Nephron (organoid): ENCODE measurements at regions not wholly inside any gene's neighbourhood (a gene's known extent, or its start where the extent isn't known, plus 50 kb on each side); places are given as distances from the start of the nearest gene placed in this dataset.

Source experiments
- H3K27ac Mint-ChIP-seq, 3 experiments: 2 replicates each; pipeline ENCODE4 v1.8.0; 2020; ENCODE audit warnings: mixed read lengths in 3 of 3, mild to moderate bottlenecking in 2 of 3, moderate library complexity in 1 of 3
- H3K27me3 Mint-ChIP-seq: 2 replicates; pipeline ENCODE4 v1.8.0; 2021; ENCODE audit warnings: low read depth, mild to moderate bottlenecking, moderate library complexity, mixed read lengths
- H3K36me3 Mint-ChIP-seq: 2 replicates; pipeline ENCODE4 v1.8.0; 2020; ENCODE audit warnings: low read depth, mixed read lengths
- H3K4me1 Mint-ChIP-seq: 2 replicates; pipeline ENCODE4 v1.8.0; 2020; ENCODE audit warnings: mixed read lengths
- H3K4me3 Mint-ChIP-seq, 3 experiments: 2 replicates each; pipeline ENCODE4 v1.8.0; 2020; ENCODE audit warnings: mild to moderate bottlenecking in 3 of 3, mixed read lengths in 3 of 3, moderate library complexity in 2 of 3
- H3K9me3 Mint-ChIP-seq: 2 replicates; pipeline ENCODE4 v1.8.0; 2020; ENCODE audit warnings: mixed read lengths
- TF ChIP-seq, protein P1 (sequence below), 3 experiments: fragments of 200-600 bp; sonication (generic); IDR thresholded peaks; one replicate each; pipeline ENCODE4 v1.5.0; 2021; ENCODE audit warnings: antibody characterized with exemption in 3 of 3; ENCODE audit not compliant: unreplicated experiment in 3 of 3

DNA sequence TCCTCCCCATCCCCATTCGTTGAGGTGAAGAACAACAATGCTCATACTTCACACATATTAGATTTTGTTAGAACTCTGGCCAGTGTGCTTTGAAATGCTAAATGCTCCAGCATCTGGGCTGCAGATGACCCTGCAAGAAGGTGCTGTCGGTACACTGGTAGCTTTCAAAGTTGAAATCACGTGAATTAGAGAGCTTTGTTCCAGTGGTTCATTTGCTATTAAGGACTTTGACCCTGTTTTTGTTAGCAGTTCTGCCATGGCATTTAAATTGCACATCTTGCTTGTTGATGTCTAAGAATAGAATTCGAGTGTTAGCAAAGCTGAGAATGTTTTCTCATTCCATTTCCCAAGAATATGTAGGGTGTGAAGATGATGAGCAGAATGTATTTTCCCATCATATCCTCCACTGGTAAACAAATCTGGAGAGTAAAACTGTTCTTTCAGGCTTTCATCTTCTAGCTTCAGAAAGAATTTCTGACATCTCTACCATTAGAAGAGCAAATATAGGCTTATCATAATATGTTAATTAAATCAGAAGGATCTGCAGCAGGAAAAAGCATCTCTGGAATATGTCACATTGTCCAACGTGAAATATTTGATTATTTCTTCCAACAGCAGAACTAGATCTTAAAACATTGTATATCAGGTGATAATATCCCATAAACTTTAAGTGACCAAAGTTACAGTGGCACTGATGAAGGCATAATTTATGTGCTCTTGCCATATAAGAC lies 98.8 kb upstream of the PDE3A start:
- peaks cover 5% of the 10 kb centered on the region for H3K4me1 Mint-ChIP-seq
- H3K27me3 Mint-ChIP-seq: no peaks in the 10 kb centered on the region
- TF ChIP-seq, protein P1, sequence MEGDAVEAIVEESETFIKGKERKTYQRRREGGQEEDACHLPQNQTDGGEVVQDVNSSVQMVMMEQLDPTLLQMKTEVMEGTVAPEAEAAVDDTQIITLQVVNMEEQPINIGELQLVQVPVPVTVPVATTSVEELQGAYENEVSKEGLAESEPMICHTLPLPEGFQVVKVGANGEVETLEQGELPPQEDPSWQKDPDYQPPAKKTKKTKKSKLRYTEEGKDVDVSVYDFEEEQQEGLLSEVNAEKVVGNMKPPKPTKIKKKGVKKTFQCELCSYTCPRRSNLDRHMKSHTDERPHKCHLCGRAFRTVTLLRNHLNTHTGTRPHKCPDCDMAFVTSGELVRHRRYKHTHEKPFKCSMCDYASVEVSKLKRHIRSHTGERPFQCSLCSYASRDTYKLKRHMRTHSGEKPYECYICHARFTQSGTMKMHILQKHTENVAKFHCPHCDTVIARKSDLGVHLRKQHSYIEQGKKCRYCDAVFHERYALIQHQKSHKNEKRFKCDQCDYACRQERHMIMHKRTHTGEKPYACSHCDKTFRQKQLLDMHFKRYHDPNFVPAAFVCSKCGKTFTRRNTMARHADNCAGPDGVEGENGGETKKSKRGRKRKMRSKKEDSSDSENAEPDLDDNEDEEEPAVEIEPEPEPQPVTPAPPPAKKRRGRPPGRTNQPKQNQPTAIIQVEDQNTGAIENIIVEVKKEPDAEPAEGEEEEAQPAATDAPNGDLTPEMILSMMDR (IDR thresholded peaks at IDR 0.05; ENCODE audit: unreplicated experiment in 3 of 3): no peak
- H3K4me3 Mint-ChIP-seq: no peak overlapping the region
- H3K9me3 Mint-ChIP-seq: no peaks in the 10 kb centered on the region
- no peak overlapping the region for H3K27ac Mint-ChIP-seq
- H3K36me3 Mint-ChIP-seq: no peaks in the 10 kb centered on the region

DNA sequence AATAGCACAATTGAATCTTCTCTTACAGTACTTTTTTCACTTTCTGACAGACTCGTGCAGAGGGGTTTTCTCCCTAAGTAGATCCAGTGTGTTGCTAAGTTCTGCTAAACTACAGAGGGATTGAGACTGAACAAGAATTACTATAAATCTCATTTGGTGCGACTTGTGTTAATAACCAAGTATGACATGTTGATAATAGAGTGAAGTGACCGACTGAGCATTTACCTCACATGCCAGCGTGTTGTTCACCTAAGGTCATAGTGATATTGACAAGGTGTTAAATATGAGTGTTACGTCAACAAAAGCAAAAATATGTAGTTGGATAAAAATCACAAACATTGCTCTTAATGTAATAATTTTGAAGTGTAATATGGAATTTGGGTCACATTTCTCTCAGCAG lies 97.8 kb upstream of the PDE3A start:
- TF ChIP-seq, protein P1 (IDR thresholded peaks at IDR 0.05; ENCODE audit: unreplicated experiment in 3 of 3): no peak
- Mint-ChIP-seq H3K27ac (no peak overlapping the region), H3K4me1 (no peaks in the 10 kb centered on the region), H3K27me3 (no peaks in the 10 kb centered on the region), H3K36me3 (no peaks in the 10 kb centered on the region), H3K9me3 (no peaks in the 10 kb centered on the region), H3K4me3 (no peak overlapping the region)

DNA sequence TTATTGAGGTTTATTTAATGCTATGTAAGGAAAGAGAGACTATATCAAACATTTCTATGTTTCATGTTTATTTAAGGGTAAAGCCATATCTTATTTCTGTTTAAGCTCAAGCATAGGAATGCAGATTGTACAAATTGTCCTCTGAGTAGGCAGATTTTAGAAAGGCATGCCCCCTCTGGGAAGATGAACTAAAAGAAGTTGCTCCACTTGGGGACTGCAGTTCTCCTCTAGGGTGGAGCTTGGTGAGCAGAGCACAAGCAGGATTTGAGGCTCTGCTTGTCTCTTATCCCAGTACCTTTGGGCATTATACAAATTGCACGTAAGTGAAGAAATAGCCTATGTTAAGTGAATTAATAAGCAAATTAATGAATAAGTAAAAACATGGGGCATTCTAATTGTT lies 96.2 kb upstream of the PDE3A start:
- no peaks in the 10 kb centered on the region for H3K9me3 Mint-ChIP-seq
- TF ChIP-seq, protein P1 (IDR thresholded peaks at IDR 0.05; ENCODE audit: unreplicated experiment in 3 of 3): no peak

DNA sequence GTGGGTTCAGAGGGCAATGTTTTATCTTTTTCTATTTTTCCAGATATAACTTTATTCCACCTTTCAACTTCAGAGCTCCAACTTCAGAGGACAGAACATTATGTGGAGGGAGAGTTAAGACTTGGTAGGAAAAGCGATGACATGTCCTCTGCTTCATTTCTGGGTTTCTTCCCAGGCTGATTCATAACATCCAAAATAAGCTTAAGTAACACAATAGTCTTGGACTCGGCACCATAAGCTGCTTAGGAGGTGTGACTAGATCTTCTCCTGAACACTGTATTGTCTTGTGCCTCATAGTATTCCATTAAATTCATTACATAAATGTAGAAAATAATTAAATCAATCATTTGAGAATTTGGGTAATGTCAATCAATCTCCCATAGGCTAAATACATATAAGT lies 95.5 kb upstream of the PDE3A start:
- Mint-ChIP-seq H3K4me1 (no peaks in the 10 kb centered on the region), H3K36me3 (no peaks in the 10 kb centered on the region), H3K27ac (no peak overlapping the region), H3K4me3 (no peak overlapping the region), H3K9me3 (no peaks in the 10 kb centered on the region), H3K27me3 (no peaks in the 10 kb centered on the region)
- TF ChIP-seq, protein P1 (IDR thresholded peaks at IDR 0.05; ENCODE audit: unreplicated experiment in 3 of 3): no peak

More for the DNA sequence above, 96.2 kb upstream of the PDE3A start:
- Mint-ChIP-seq H3K4me1 (no peaks in the 10 kb centered on the region), H3K36me3 (no peaks in the 10 kb centered on the region), H3K4me3 (no peak overlapping the region), H3K27me3 (no peaks in the 10 kb centered on the region), H3K27ac (no peak overlapping the region)

DNA sequence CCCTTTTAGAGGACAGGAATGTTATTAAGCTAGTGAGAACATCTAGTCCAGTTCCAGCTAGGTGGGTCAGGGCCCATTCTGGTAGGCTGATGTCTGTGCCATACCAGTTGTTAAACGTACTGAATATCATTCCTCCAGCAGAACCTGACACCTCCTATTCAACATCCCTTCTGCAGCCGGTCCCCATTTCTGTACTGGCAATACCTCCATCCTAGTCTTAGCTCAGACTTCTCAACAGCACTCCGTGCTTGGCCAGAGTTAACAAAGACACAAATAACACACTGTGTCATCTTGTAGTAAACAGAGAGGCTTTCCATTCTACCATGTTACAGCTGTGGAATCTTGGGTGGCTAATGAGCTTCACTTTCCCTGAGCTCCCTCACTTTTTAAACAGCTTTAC lies 94.3 kb upstream of the PDE3A start:
- Mint-ChIP-seq H3K4me1 (no peaks in the 10 kb centered on the region), H3K4me3 (no peak overlapping the region), H3K27me3 (no peaks in the 10 kb centered on the region), H3K9me3 (no peaks in the 10 kb centered on the region), H3K27ac (no peak overlapping the region), H3K36me3 (no peaks in the 10 kb centered on the region)
- TF ChIP-seq, protein P1 (IDR thresholded peaks at IDR 0.05; ENCODE audit: unreplicated experiment in 3 of 3): no peak

DNA sequence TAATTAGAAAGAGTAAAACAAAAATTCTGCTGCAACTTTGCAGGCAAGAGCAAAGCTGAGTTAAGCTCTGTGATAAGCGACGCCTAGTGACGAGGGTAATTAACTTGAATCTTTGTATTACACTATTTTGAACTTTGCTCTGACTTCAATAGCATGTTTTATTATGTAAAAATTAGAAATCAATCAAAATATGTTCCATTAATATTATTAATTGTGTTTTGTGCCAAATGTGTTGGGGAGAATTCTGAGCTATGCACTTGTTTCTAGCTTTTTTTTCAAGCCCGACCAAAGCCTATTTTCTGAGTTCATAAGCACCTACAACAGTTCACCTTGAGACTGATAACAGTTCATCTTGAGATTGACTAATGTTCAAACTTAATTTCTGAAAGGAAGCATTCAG lies 90.1 kb upstream of the PDE3A start:
- Mint-ChIP-seq H3K27me3 (no peaks in the 10 kb centered on the region), H3K36me3 (no peaks in the 10 kb centered on the region), H3K4me1 (no peaks in the 10 kb centered on the region), H3K9me3 (no peaks in the 10 kb centered on the region), H3K4me3 (no peak overlapping the region), H3K27ac (no peak overlapping the region)
- TF ChIP-seq, protein P1 (IDR thresholded peaks at IDR 0.05; ENCODE audit: unreplicated experiment in 3 of 3): no peak
